H1 (cell line): ENCODE measurements at regions not wholly inside any gene's neighbourhood (a gene's known extent, or its start where the extent isn't known, plus 50 kb on each side); places are given as distances from the start of the nearest gene placed in this dataset.

Experiments
- CTCF ChIA-PET: fragments of 300-600 bp; sonication (Branson Sonifier 250); formaldehyde crosslinking; loops from one replicate; lab custom pipeline; 2021; ENCODE audit not compliant: partially characterized antibody; lab: Charles Lee
- POLR2A ChIA-PET: fragments of 300-600 bp; sonication (Branson Sonifier 250); formaldehyde crosslinking; loops from one replicate; lab custom pipeline; 2021; ENCODE audit warnings: inconsistent platforms; ENCODE audit not compliant: partially characterized antibody; lab: Charles Lee
- DNase-seq, 2 experiments: peaks; one replicate each; pipeline versions ENCODE4 v3.0.0 to v3.0.0-alpha.2; 2010 to 2022; ENCODE audit warnings: low spot score in 2 of 2, low read depth in 1 of 2, mixed read lengths in 1 of 2
- FAIRE-seq: peaks from 2 replicates; lab custom pipeline; 2011; peaks lifted over from hg19 to GRCh38; lab: Jason Lieb, UNC
- H2AFZ ChIP-seq: 2 replicates; pipeline ENCODE4 v1.8.1; 2012; ENCODE audit warnings: low read length, inconsistent platforms
- H2AK5ac ChIP-seq: 2 replicates; pipeline ENCODE4 v1.6.1; 2013; ENCODE audit warnings: low read depth, low read length
- H2BK120ac ChIP-seq: replicated peaks from 2 replicates; pipeline ENCODE3; 2013; ENCODE audit warnings: low read depth, low read length, inconsistent platforms
- H2BK12ac ChIP-seq: 2 replicates; pipeline ENCODE4 v1.6.1; 2013; ENCODE audit warnings: low read depth, low read length
- H2BK15ac ChIP-seq: 2 replicates; pipeline ENCODE4 v1.6.1; 2013; ENCODE audit warnings: low read length
- H2BK20ac ChIP-seq: 2 replicates; pipeline ENCODE4 v1.6.1; 2013; ENCODE audit warnings: low read length
- H2BK5ac ChIP-seq: 2 replicates; pipeline ENCODE4 v1.6.1; 2013; ENCODE audit warnings: low read depth, low read length
- H3K14ac ChIP-seq: 2 replicates; pipeline ENCODE4 v1.6.1; 2013; ENCODE audit warnings: inconsistent platforms; ENCODE audit not compliant: insufficient read length
- H3K18ac ChIP-seq: 2 replicates; pipeline ENCODE4 v1.6.1; 2013; ENCODE audit warnings: low read length; ENCODE audit errors: extremely low read depth
- H3K23ac ChIP-seq: 2 replicates; pipeline ENCODE4 v1.6.1; 2013; ENCODE audit warnings: inconsistent platforms; ENCODE audit not compliant: insufficient read length
- H3K23me2 ChIP-seq: 2 replicates; pipeline ENCODE4 v1.6.1; 2013; ENCODE audit warnings: low read depth, low read length
- H3K27ac ChIP-seq: 2 replicates; pipeline ENCODE4 v1.6.1; 2011; ENCODE audit warnings: low read depth, low read length, inconsistent platforms
- H3K27me3 ChIP-seq, 4 experiments: replicated peaks in 1 of 4; 1 replicate in 1 of 4; 2 replicates in 3 of 4; pipeline versions ENCODE4 v1.6.1 to v1.8.1; 2011 to 2013; ENCODE audit warnings: low read length in 3 of 4, mild to moderate bottlenecking in 3 of 4, inconsistent platforms in 2 of 4, mixed read lengths in 2 of 4, moderate library complexity in 1 of 4; ENCODE audit not compliant: control insufficient read depth in 3 of 4, insufficient read depth in 3 of 4; ENCODE audit errors: extremely low read depth in 1 of 4
- H3K36me3 ChIP-seq, 4 experiments: 2 replicates each; pipeline versions ENCODE4 v1.6.1 to v1.8.1; 2011 to 2013; ENCODE audit warnings: mild to moderate bottlenecking in 4 of 4, low read length in 3 of 4, moderate library complexity in 2 of 4, control low read depth in 1 of 4, inconsistent platforms in 1 of 4; ENCODE audit not compliant: insufficient read depth in 4 of 4, control insufficient read depth in 2 of 4
- H3K4ac ChIP-seq: replicated peaks from 2 replicates; pipeline ENCODE3; 2013; ENCODE audit warnings: low read length, low read depth, mixed read lengths, inconsistent platforms; ENCODE audit not compliant: insufficient read length
- H3K4me1 ChIP-seq, 4 experiments: replicated peaks in 1 of 4; 1 replicate in 1 of 4; 2 replicates in 3 of 4; pipeline versions ENCODE4 v1.6.1 to v1.8.1; 2011 to 2013; ENCODE audit warnings: low read length in 3 of 4, inconsistent platforms in 2 of 4, mixed read lengths in 1 of 4; ENCODE audit not compliant: insufficient read depth in 4 of 4, control insufficient read depth in 3 of 4
- H3K4me2 ChIP-seq, 2 experiments: 2 replicates each; pipeline versions ENCODE4 v1.6.1 to v1.8.1; 2011 to 2013; ENCODE audit warnings: low read depth in 2 of 2, low read length in 2 of 2, control low read depth in 1 of 2, inconsistent platforms in 1 of 2, mild to moderate bottlenecking in 1 of 2; ENCODE audit not compliant: insufficient read depth in 1 of 2
- H3K4me3 ChIP-seq, 4 experiments: fragments of 200-600, 300-600 bp in 1 of 4; sonication (generic), shearing (Covaris generic), sonication (Bioruptor Twin) in 1 of 4; 2 replicates each; pipeline versions ENCODE4 v1.5.1 to v1.8.1; 2011 to 2016; ENCODE audit warnings: low read length in 4 of 4, low read depth in 3 of 4, control low read depth in 2 of 4, inconsistent platforms in 2 of 4, mild to moderate bottlenecking in 2 of 4, mixed read lengths in 1 of 4, moderate library complexity in 1 of 4; ENCODE audit not compliant: insufficient read depth in 2 of 4; ENCODE audit errors: extremely low read depth in 1 of 4
- H3K56ac ChIP-seq: replicated peaks from 2 replicates; pipeline ENCODE3; 2013; ENCODE audit warnings: low read depth, mild to moderate bottlenecking, mixed read lengths, low read length, inconsistent platforms; ENCODE audit not compliant: insufficient read length
- H3K79me1 ChIP-seq: 2 replicates; pipeline ENCODE4 v1.6.1; 2013; ENCODE audit warnings: low read depth, low read length, control low read depth
- H3K79me2 ChIP-seq, 2 experiments: 2 replicates each; pipeline versions ENCODE4 v1.6.1 to v1.8.1; 2012 to 2013; ENCODE audit warnings: low read length in 2 of 2, mild to moderate bottlenecking in 2 of 2, inconsistent platforms in 1 of 2; ENCODE audit not compliant: insufficient read depth in 2 of 2, control insufficient read depth in 1 of 2
- H3K9ac ChIP-seq, 4 experiments: replicated peaks in 1 of 4; 1 replicate in 1 of 4; 2 replicates in 3 of 4; pipeline versions ENCODE4 v1.6.1 to v1.8.1; 2011 to 2013; ENCODE audit warnings: low read depth in 3 of 4, low read length in 3 of 4, control low read depth in 2 of 4, mild to moderate bottlenecking in 2 of 4, moderate library complexity in 2 of 4, inconsistent platforms in 1 of 4; ENCODE audit errors: extremely low read depth in 1 of 4
- H3K9me3 ChIP-seq, 2 experiments: 2 replicates each; pipeline versions ENCODE4 v1.6.1 to v1.8.1; 2012 to 2013; ENCODE audit warnings: mild to moderate bottlenecking in 2 of 2, moderate library complexity in 2 of 2, control low read depth in 1 of 2, inconsistent platforms in 1 of 2, low read depth in 1 of 2, low read length in 1 of 2, mixed read lengths in 1 of 2; ENCODE audit not compliant: insufficient read depth in 2 of 2
- H4K20me1 ChIP-seq, 2 experiments: replicated peaks in 1 of 2; 2 replicates each; pipeline versions ENCODE3 to v1.8.1; 2011 to 2013; ENCODE audit warnings: inconsistent platforms in 2 of 2, low read length in 2 of 2, mild to moderate bottlenecking in 1 of 2; ENCODE audit not compliant: insufficient read depth in 2 of 2, control insufficient read depth in 1 of 2
- H4K5ac ChIP-seq: 2 replicates; pipeline ENCODE4 v1.6.1; 2013; ENCODE audit warnings: low read length, low read depth, mixed read lengths, inconsistent platforms; ENCODE audit not compliant: insufficient read length
- H4K8ac ChIP-seq: 2 replicates; pipeline ENCODE4 v1.8.0; 2013; ENCODE audit warnings: mild to moderate bottlenecking, moderate library complexity, low read length, inconsistent platforms; ENCODE audit not compliant: insufficient read depth; ENCODE audit errors: extremely low read depth
- H4K91ac ChIP-seq: replicated peaks from 2 replicates; pipeline ENCODE3; 2013; ENCODE audit warnings: low read length, mixed read lengths, inconsistent platforms; ENCODE audit not compliant: insufficient read length
- ATF2 ChIP-seq: IDR thresholded peaks from 2 replicates; pipeline ENCODE4 v1.6.1; 2012; ENCODE audit warnings: low read length, inconsistent platforms
- CBX5 ChIP-seq: fragments of 300-800, 300-1000 bp; sonication (generic); IDR thresholded peaks from 2 replicates; pipeline ENCODE4 v1.7.1; 2016; ENCODE audit warnings: antibody characterized with exemption, low read length, low read depth
- CHD1 ChIP-seq: IDR thresholded peaks from 2 replicates; pipeline ENCODE4 v1.6.1; 2012; ENCODE audit warnings: low read depth, low read length, improper control_type of control experiment
- EGR1 ChIP-seq: IDR thresholded peaks from 2 replicates; pipeline ENCODE4 v1.6.1; 2011; ENCODE audit warnings: low read depth, low read length, borderline replicate concordance
- FOSL1 ChIP-seq: IDR thresholded peaks from 2 replicates; pipeline ENCODE4 v1.6.1; 2011; ENCODE audit warnings: mild to moderate bottlenecking, low read depth, low read length, moderate library complexity; ENCODE audit not compliant: insufficient read depth
- GABPA ChIP-seq: IDR thresholded peaks from 2 replicates; pipeline ENCODE4 v1.6.1; 2011; ENCODE audit warnings: mild to moderate bottlenecking, low read length, moderate library complexity, borderline replicate concordance; ENCODE audit not compliant: insufficient read depth
- KDM1A ChIP-seq: fragments of 200-600, 300-600 bp; sonication (generic); IDR thresholded peaks from 2 replicates; pipeline ENCODE4 v1.7.1; 2016; ENCODE audit warnings: mild to moderate bottlenecking, low read length, borderline replicate concordance
- NANOG ChIP-seq: IDR thresholded peaks from 2 replicates; pipeline ENCODE4 v1.6.1; 2011; ENCODE audit warnings: low read length, low read depth, mild to moderate bottlenecking, inconsistent platforms; ENCODE audit not compliant: insufficient read depth, poor library complexity, severe bottlenecking
- RAD21 ChIP-seq, 2 experiments: IDR thresholded peaks in 1 of 2; conservative IDR thresholded peaks in 1 of 2; 2 replicates each; pipeline ENCODE4 v1.6.1; 2011; ENCODE audit warnings: low read depth in 2 of 2, low read length in 2 of 2, improper control_type of control experiment in 1 of 2, inconsistent platforms in 1 of 2, mild to moderate bottlenecking in 1 of 2, moderate library complexity in 1 of 2
- RXRA ChIP-seq: IDR thresholded peaks from 2 replicates; pipeline ENCODE4 v1.6.1; 2011; ENCODE audit warnings: low read depth, mild to moderate bottlenecking, low read length, moderate library complexity; ENCODE audit not compliant: insufficient read depth
- YY1 ChIP-seq: IDR thresholded peaks from 2 replicates; pipeline ENCODE4 v1.6.1; 2011; ENCODE audit warnings: low read depth, mild to moderate bottlenecking, low read length
- WGBS, 2 experiments: shearing (Covaris generic) in 1 of 2; methylation state at CpG; one replicate each; pipeline versions ENCODE4 v1.1.6 to v1.1.7; 2013 to 2015; ENCODE audit warnings: low lambda C conversion rate in 2 of 2, mixed read lengths in 2 of 2, inconsistent platforms in 1 of 2, low coverage in 1 of 2, missing lambda C conversion rate in 1 of 2; ENCODE audit not compliant: insufficient replicate concordance in 2 of 2, insufficient coverage in 1 of 2, insufficient read length in 1 of 2; ENCODE audit errors: extremely low coverage in 1 of 2, missing lambda C conversion rate in 1 of 2; 5-methylcytosine and 5-hydroxymethylcytosine counted together
- TF ChIP-seq, protein P1 (sequence below): IDR thresholded peaks from 2 replicates; pipeline ENCODE4 v1.6.1; 2012; ENCODE audit warnings: inconsistent platforms

DNA sequence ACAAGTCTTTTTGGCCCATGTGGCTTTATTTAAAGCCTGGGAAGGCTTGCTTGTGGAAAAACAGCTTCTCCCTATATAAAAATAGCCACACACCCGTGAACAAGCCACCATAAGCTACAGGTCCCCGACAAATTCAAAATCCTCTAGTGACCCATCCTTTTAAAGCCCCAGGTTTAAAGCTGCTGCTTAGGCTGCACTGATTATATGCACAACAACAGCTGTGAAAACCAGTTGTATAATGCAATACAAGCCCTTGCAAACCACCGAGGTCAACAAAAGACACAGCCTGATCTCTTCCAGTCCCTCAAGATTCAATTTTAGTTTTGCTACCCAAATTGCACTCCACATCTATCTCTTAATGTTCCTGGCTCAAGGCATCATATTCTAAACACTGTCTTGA, 186.0 kb upstream of the WDFY3 start:
- H3K4me3 ChIP-seq = no peak overlapping the region
- H3K27ac ChIP-seq = no peak overlapping the region
- no peak overlapping the region for H2BK5ac ChIP-seq
- DNase-seq = no peak
- H2AFZ ChIP-seq = no peak overlapping the region; the same call in 1 of the 2 replicates
- no peak overlapping the region for H4K91ac ChIP-seq
- no peak overlapping the region for H2BK12ac ChIP-seq
- no peaks in the 10 kb centered on the region for H3K9me3 ChIP-seq
- 88% methylated on average over 3 of the region's 3 CpGs; no CpG with 5 or more reads in 1 of the 2 experiments for WGBS, 2 experiments
- H3K4me2 ChIP-seq = no peak overlapping the region
- H3K9ac ChIP-seq = no peak overlapping the region
- no peaks in the 10 kb centered on the region for H3K36me3 ChIP-seq
- no peaks in the 10 kb centered on the region for H4K20me1 ChIP-seq
- H2AK5ac ChIP-seq = no peak overlapping the region
- no peaks in the 10 kb centered on the region for H3K27me3 ChIP-seq
- no peak overlapping the region for H2BK120ac ChIP-seq
- no peaks in the 10 kb centered on the region for H3K79me2 ChIP-seq
- no peak overlapping the region for H2BK15ac ChIP-seq
- TF ChIP-seq, protein P1, sequence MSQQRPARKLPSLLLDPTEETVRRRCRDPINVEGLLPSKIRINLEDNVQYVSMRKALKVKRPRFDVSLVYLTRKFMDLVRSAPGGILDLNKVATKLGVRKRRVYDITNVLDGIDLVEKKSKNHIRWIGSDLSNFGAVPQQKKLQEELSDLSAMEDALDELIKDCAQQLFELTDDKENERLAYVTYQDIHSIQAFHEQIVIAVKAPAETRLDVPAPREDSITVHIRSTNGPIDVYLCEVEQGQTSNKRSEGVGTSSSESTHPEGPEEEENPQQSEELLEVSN = no peak
- no peak for TF ChIP-seq GABPA
- TF ChIP-seq RAD21 (IDR thresholded peaks at IDR 0.05 in 1 of 2, conservative IDR thresholded peaks at IDR 0.05 in 1 of 2; ENCODE audit: low read depth in 2 of 2, low read length in 2 of 2) = no peak
- TF ChIP-seq YY1 = no peak
- TF ChIP-seq CHD1 = no peak
- no peak for TF ChIP-seq ATF2
- TF ChIP-seq CBX5 = no peak
- TF ChIP-seq KDM1A = no peak
- no peak for TF ChIP-seq NANOG
- no peak for TF ChIP-seq RXRA
- no peak for TF ChIP-seq FOSL1
- no peak for TF ChIP-seq EGR1
- no peaks in the 10 kb centered on the region for H3K23me2 ChIP-seq
- no peaks in the 10 kb centered on the region for H3K79me1 ChIP-seq
- H3K4me1 ChIP-seq = no peaks in the 10 kb centered on the region
- no peak overlapping the region for H3K4ac ChIP-seq
- no peak overlapping the region for H2BK20ac ChIP-seq
- no peak overlapping the region for H3K56ac ChIP-seq
- ChIA-PET CTCF (interaction anchor here (0.5 to 1.9 kb wide), 3 partner anchors 68 to 1490 kb away, joined by 3 to 10 read pairs (median 4); no protein-coding TSS in a partner anchor), POLR2A (no interaction called here)
- no peak for FAIRE-seq
- no peak overlapping the region for H3K14ac ChIP-seq
- H3K23ac ChIP-seq = no peak overlapping the region
- no peak overlapping the region for H4K8ac ChIP-seq
- no peak overlapping the region for H4K5ac ChIP-seq
- H3K18ac ChIP-seq = no peak overlapping the region
